ENCODE measurements at regions not wholly inside any gene's neighbourhood (a gene's known extent, or its start where the extent isn't known, plus 50 kb on each side); places are given as distances from the start of the nearest gene placed in this dataset.

DNA sequence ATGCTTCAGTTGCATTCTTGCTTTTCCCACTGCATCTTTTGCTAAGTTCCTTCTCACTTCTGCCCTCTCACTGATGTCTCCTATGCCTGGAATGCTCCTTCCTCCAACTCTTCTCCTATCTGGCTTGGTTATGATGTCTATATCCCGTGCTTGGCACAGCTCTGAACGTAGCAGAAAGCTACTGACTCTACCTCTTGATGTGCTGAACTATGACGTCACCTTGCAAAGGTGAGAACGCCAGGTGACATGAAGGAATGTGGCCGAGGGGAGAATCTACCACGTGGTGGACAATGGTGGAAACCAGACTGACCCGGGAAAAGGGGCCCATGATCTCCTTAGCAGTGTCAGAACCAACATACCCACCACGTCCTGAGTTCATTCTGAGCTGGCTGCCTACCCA lies 209.7 kb downstream of the SH3BP4 start:
- no peak overlapping the region for H3K9ac ChIP-seq (replicated peaks; ENCODE audit: extremely low read depth, insufficient read depth, low read length)
- no TSS peak for BruUV-seq (replicated peaks)
- no peaks in the 10 kb centered on the region for H3K4me1 ChIP-seq (ENCODE audit: control insufficient read depth, extremely low read depth, insufficient read depth, low read length)
- H3K4me2 ChIP-seq (ENCODE audit: insufficient read depth, low read length) = no peak overlapping the region
- DNase-seq (ENCODE audit: low read depth, low spot score) = no peak
- no peaks in the 10 kb centered on the region for H3K79me2 ChIP-seq (ENCODE audit: control insufficient read depth, insufficient read depth, low read length)
- TF ChIP-seq, protein P1, sequence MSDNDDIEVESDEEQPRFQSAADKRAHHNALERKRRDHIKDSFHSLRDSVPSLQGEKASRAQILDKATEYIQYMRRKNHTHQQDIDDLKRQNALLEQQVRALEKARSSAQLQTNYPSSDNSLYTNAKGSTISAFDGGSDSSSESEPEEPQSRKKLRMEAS (IDR thresholded peaks at IDR 0.05; ENCODE audit: insufficient read depth, insufficient read length) = no peak
- TF ChIP-seq EZH2 (IDR thresholded peaks at IDR 0.05; ENCODE audit: borderline replicate concordance, low read depth, low read length, severe bottlenecking) = no peak
- no peak for TF ChIP-seq POLR2AphosphoS5 (IDR thresholded peaks at IDR 0.05; ENCODE audit: insufficient read depth, low read depth, low read length)
- no peak for TF ChIP-seq POLR2A (IDR thresholded peaks at IDR 0.05; ENCODE audit: low read depth, low read length)
- TF ChIP-seq JUN (IDR thresholded peaks at IDR 0.05; ENCODE audit: borderline replicate concordance, insufficient read depth, insufficient read length, low read depth) = no peak
- TF ChIP-seq, protein P2, sequence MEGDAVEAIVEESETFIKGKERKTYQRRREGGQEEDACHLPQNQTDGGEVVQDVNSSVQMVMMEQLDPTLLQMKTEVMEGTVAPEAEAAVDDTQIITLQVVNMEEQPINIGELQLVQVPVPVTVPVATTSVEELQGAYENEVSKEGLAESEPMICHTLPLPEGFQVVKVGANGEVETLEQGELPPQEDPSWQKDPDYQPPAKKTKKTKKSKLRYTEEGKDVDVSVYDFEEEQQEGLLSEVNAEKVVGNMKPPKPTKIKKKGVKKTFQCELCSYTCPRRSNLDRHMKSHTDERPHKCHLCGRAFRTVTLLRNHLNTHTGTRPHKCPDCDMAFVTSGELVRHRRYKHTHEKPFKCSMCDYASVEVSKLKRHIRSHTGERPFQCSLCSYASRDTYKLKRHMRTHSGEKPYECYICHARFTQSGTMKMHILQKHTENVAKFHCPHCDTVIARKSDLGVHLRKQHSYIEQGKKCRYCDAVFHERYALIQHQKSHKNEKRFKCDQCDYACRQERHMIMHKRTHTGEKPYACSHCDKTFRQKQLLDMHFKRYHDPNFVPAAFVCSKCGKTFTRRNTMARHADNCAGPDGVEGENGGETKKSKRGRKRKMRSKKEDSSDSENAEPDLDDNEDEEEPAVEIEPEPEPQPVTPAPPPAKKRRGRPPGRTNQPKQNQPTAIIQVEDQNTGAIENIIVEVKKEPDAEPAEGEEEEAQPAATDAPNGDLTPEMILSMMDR (IDR thresholded peaks at IDR 0.05; ENCODE audit: extremely low read depth in 1 of 2, insufficient read depth in 1 of 2, low read depth in 1 of 2, low read length in 2 of 2) = no peak
- TF ChIP-seq MYC (IDR thresholded peaks at IDR 0.05; ENCODE audit: low read depth, low read length) = no peak
- TF ChIP-seq FOS (IDR thresholded peaks at IDR 0.05; ENCODE audit: borderline replicate concordance, insufficient read depth, low read length) = no peak
- TF ChIP-seq GATA2 (IDR thresholded peaks at IDR 0.05; ENCODE audit: insufficient read depth, insufficient read length, low read depth, low read length) = no peak
- H2AFZ ChIP-seq (ENCODE audit: low read depth, low read length) = no peak overlapping the region
- FAIRE-seq = no peak
- H3K9me1 ChIP-seq (replicated peaks; ENCODE audit: control insufficient read depth, extremely low read depth, insufficient read depth, low read length) = no peaks in the 10 kb centered on the region
- dilution Hi-C loops (cut with MboI; ENCODE audit: extremely low pct_ligation_motif_present, low sequenced_read_pairs) (no loop called here), intact Hi-C loops (cut with micrococcal nuclease) (no loop called here)
- CTCF ChIA-PET = no interaction called here
- H3K27ac ChIP-seq (ENCODE audit: insufficient read depth, low read depth, low read length) = no peak overlapping the region
- POLR2A ChIA-PET = no interaction called here
- no peaks in the 10 kb centered on the region for H3K9me3 ChIP-seq (replicated peaks; ENCODE audit: control insufficient read depth, insufficient read depth, low read length)
- H3K4me3 ChIP-seq (replicated peaks in 1 of 3; ENCODE audit: insufficient read depth in 1 of 3, low read depth in 1 of 3, low read length in 3 of 3) = no peak overlapping the region
- no peaks in the 10 kb centered on the region for H3K36me3 ChIP-seq (ENCODE audit: control insufficient read depth in 2 of 2, extremely low read depth in 1 of 2, insufficient read depth in 2 of 2, low read length in 2 of 2)
- H4K20me1 ChIP-seq (replicated peaks; ENCODE audit: control insufficient read depth, extremely low read depth, insufficient read depth, low read length) = no peaks in the 10 kb centered on the region
- H3K27me3 ChIP-seq (ENCODE audit: control insufficient read depth in 2 of 2, insufficient read depth in 2 of 2, low read length in 2 of 2) = no peaks in the 10 kb centered on the region
